Vagina (tissue), 2 donors: ENCODE measurements at regions not wholly inside any gene's neighbourhood (a gene's known extent, or its start where the extent isn't known, plus 50 kb on each side); places are given as distances from the start of the nearest gene placed in this dataset.

Experiments used
- POLR2AphosphoS5 ChIP-seq, 2 donors: sonication (generic); formaldehyde crosslinking; IDR thresholded peaks; one replicate each; pipeline ENCODE4 v1.9.0; 2017; ENCODE audit warnings: antibody characterized with exemption in 2 of 2, mild to moderate bottlenecking in 2 of 2, low read depth in 1 of 2; ENCODE audit not compliant: insufficient read depth in 1 of 2
- TF ChIP-seq, protein P1 (sequence below), 3 experiments: fragments of 450-650 bp in 2 of 3; fragments of 200-600 bp in 1 of 3; sonication (generic) in 1 of 3; IDR thresholded peaks; one replicate each; pipeline ENCODE4 v1.5.1; 2017 to 2019; ENCODE audit warnings: antibody characterized with exemption in 3 of 3, mild to moderate bottlenecking in 2 of 3, moderate library complexity in 2 of 3

DNA sequence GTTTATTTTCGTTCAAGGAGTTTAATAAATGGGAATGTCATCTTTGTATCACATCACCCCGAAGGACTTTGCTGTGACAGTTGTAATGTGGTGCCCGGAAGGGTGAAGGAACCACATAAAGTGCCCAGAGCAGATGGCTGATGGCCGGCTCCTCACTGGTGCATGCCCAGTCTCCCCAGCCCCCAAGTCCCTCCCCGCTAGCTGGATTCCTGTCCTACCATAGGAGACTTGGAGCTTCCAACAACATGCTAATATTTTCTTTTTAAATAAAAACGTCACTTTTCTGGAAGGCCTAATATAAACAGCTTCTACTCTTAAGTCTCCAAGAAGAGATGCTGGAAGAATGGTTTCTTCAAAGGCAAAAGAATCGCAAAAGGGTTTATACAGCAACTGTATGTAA, 273.9 kb upstream of the LRTM1 start:
- TF ChIP-seq, protein P1, sequence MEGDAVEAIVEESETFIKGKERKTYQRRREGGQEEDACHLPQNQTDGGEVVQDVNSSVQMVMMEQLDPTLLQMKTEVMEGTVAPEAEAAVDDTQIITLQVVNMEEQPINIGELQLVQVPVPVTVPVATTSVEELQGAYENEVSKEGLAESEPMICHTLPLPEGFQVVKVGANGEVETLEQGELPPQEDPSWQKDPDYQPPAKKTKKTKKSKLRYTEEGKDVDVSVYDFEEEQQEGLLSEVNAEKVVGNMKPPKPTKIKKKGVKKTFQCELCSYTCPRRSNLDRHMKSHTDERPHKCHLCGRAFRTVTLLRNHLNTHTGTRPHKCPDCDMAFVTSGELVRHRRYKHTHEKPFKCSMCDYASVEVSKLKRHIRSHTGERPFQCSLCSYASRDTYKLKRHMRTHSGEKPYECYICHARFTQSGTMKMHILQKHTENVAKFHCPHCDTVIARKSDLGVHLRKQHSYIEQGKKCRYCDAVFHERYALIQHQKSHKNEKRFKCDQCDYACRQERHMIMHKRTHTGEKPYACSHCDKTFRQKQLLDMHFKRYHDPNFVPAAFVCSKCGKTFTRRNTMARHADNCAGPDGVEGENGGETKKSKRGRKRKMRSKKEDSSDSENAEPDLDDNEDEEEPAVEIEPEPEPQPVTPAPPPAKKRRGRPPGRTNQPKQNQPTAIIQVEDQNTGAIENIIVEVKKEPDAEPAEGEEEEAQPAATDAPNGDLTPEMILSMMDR (IDR thresholded peaks at IDR 0.05) = no peak
- TF ChIP-seq POLR2AphosphoS5 (IDR thresholded peaks at IDR 0.05; ENCODE audit: insufficient read depth in 1 of 2, low read depth in 1 of 2) = no peak
